Osteocyte (in vitro differentiated cells): ENCODE measurements at regions not wholly inside any gene's neighbourhood (a gene's known extent, or its start where the extent isn't known, plus 50 kb on each side); places are given as distances from the start of the nearest gene placed in this dataset.
A peak's percentile ranks its signal among the peaks of the same experiment; 100 is the strongest.

Experiments used
- DNase-seq: peaks from one replicate; pipeline ENCODE4 v3.0.0; 2021; ENCODE audit warnings: mixed read lengths; ENCODE audit not compliant: unreplicated experiment; ENCODE audit errors: extremely low spot score
- H3K27ac Mint-ChIP-seq: one replicate; pipeline ENCODE4 v1.8.0; 2021; ENCODE audit warnings: mild to moderate bottlenecking, mixed read lengths; ENCODE audit not compliant: unreplicated experiment
- H3K27me3 Mint-ChIP-seq: one replicate; pipeline ENCODE4 v1.8.0; 2021; ENCODE audit warnings: mixed read lengths; ENCODE audit not compliant: unreplicated experiment
- H3K36me3 Mint-ChIP-seq: one replicate; pipeline ENCODE4 v1.8.0; 2021; ENCODE audit warnings: mixed read lengths; ENCODE audit not compliant: unreplicated experiment
- H3K4me1 Mint-ChIP-seq: one replicate; pipeline ENCODE4 v1.8.0; 2021; ENCODE audit warnings: mixed read lengths; ENCODE audit not compliant: unreplicated experiment
- H3K4me3 Mint-ChIP-seq: one replicate; pipeline ENCODE4 v1.8.0; 2021; ENCODE audit warnings: mild to moderate bottlenecking, moderate library complexity, mixed read lengths; ENCODE audit not compliant: unreplicated experiment
- H3K9me3 Mint-ChIP-seq: one replicate; pipeline ENCODE4 v1.8.0; 2021; ENCODE audit warnings: mixed read lengths; ENCODE audit not compliant: unreplicated experiment
- TF ChIP-seq, protein P1 (sequence below): fragments of 200-600 bp; sonication (generic); IDR thresholded peaks from 2 replicates; pipeline ENCODE4 v1.5.0; 2021; ENCODE audit warnings: antibody characterized with exemption, mild to moderate bottlenecking, moderate library complexity

DNA sequence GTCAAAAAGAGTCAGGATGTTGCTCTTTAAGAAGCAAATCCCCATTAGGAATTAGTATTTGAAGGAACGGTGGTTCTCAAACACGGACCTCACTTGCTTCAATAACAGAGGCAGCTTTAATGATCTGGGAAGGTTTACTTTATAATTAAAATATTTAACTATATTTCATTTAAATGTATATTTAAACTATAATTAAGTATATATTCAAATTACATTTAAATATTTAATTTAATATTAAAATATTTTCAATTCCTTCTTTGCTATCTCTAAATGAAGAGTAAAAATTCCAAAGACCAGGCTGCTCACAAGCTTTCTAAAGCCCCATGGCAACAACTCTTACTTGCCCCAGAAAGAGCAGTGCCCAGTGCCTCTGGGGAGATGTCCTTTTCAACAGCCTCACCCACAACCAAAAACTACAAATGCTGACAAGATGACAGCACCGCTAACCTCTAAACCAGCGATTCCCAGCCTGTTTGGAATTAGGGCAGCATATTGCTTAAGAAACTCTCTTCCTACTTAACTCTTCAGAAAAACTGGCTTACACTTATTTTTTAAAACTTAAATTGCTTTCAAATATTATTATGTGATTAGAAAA is 62.9 kb upstream of the POU3F3 start:
- Mint-ChIP-seq H3K36me3 (no peaks in the 10 kb centered on the region), H3K9me3 (no peaks in the 10 kb centered on the region), H3K27ac (peak overlapping the region; percentile 76), H3K27me3 (no peaks in the 10 kb centered on the region), H3K4me1 (peaks cover 48% of the 10 kb centered on the region), H3K4me3 (no peak overlapping the region)
- no peak for DNase-seq
- TF ChIP-seq, protein P1, sequence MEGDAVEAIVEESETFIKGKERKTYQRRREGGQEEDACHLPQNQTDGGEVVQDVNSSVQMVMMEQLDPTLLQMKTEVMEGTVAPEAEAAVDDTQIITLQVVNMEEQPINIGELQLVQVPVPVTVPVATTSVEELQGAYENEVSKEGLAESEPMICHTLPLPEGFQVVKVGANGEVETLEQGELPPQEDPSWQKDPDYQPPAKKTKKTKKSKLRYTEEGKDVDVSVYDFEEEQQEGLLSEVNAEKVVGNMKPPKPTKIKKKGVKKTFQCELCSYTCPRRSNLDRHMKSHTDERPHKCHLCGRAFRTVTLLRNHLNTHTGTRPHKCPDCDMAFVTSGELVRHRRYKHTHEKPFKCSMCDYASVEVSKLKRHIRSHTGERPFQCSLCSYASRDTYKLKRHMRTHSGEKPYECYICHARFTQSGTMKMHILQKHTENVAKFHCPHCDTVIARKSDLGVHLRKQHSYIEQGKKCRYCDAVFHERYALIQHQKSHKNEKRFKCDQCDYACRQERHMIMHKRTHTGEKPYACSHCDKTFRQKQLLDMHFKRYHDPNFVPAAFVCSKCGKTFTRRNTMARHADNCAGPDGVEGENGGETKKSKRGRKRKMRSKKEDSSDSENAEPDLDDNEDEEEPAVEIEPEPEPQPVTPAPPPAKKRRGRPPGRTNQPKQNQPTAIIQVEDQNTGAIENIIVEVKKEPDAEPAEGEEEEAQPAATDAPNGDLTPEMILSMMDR, result no peak

DNA sequence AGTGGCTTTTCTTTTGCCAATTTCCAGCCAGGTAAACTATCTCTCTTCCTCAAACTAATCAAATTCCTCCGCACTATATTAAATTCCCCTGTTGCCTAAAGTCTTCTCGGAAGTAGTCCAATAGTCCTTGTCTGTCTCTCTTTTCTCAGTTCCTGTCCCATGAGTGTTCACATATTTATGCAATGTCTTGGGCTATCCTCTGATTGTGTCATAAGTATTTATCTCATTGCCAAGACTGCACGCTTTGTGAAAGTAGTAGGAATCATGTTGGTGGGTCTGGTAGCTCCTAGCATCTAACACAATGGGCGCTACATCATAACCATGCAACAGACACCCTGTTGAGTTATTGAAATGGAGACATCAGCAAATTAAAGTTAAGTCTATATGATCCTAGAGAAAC is 59.9 kb upstream of the POU3F3 start:
- TF ChIP-seq, protein P1, result no peak
- no peak for DNase-seq
- Mint-ChIP-seq H3K4me1 (peaks cover 62% of the 10 kb centered on the region), H3K9me3 (no peaks in the 10 kb centered on the region), H3K4me3 (no peak overlapping the region), H3K27me3 (no peaks in the 10 kb centered on the region), H3K27ac (no peak overlapping the region), H3K36me3 (no peaks in the 10 kb centered on the region)

DNA sequence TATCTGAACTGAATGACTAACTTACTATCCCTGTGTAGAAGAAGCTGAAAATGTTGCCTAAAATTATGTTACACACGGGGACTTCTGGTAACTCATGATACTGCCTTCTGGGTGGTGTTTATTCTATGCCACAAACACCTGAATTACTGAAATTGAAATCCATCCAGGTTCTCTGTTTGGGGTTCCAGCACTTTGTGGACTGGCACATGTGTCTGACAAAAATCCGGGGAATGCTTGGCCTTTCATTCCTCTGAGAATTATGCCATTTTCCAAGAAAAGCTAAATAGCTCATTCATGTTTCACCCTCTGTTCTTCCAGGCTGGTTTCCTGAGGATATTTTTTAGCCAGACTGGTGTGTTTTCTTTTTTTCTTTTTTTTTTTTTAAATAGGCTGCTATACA is 59.5 kb upstream of the POU3F3 start:
- Mint-ChIP-seq H3K4me1 (peaks cover 64% of the 10 kb centered on the region), H3K9me3 (no peaks in the 10 kb centered on the region)
- no peak for DNase-seq

More for the DNA sequence above, 59.5 kb upstream of the POU3F3 start:
- H3K36me3 Mint-ChIP-seq, result no peaks in the 10 kb centered on the region
- TF ChIP-seq, protein P1, result no peak
- peak overlapping the region; percentile 83 for H3K27ac Mint-ChIP-seq
- H3K27me3 Mint-ChIP-seq, result no peaks in the 10 kb centered on the region
- no peak overlapping the region for H3K4me3 Mint-ChIP-seq
